ENCODE measurements at regions not wholly inside any gene's neighbourhood (a gene's known extent, or its start where the extent isn't known, plus 50 kb on each side); places are given as distances from the start of the nearest gene placed in this dataset.
"Not testable (repeated sequence)": the region's sequence is repeated elsewhere in the genome, so short reads cannot be mapped to it uniquely, and the experiment has no call there.

GRCh38 chr5:68849103-68849502 is 244.7 kb upstream of the SLC30A5 start:
- H3K4me3 Mint-ChIP-seq: no peak overlapping the region

DNA sequence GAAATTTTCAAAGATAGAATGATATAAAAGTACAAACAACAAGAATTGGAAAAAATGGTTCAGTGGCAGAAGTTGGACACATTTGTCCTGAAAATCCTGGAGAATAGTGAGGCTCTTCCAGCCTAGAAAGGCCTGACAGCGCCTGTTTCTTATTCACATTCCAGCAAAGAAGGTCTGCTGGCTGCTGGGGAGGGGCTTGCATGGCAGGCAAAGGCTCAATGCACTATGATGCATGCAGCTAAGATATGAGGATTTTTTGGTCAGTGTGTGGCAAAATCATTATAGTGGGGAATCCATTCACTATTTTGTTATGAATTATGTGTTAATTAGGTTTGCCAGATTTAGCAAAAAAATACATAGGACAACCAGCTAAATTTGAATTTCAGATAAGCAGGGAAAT is 243.9 kb upstream of the SLC30A5 start:
- intact Hi-C loops (cut with micrococcal nuclease): no loop called here

More at GRCh38 chr5:68849103-68849502, 244.7 kb upstream of the SLC30A5 start:
- no peaks in the 10 kb centered on the region for H3K9me3 ChIP-seq (ENCODE audit: control insufficient read depth, insufficient read depth, low read length)
- intact Hi-C loops (cut with micrococcal nuclease): no loop called here
- ATAC-seq: no peak
- no peak for DNase-seq
- H3K27me3 ChIP-seq (ENCODE audit: control insufficient read depth, insufficient read depth, low read length): no peaks in the 10 kb centered on the region
- TF ChIP-seq, protein P1, sequence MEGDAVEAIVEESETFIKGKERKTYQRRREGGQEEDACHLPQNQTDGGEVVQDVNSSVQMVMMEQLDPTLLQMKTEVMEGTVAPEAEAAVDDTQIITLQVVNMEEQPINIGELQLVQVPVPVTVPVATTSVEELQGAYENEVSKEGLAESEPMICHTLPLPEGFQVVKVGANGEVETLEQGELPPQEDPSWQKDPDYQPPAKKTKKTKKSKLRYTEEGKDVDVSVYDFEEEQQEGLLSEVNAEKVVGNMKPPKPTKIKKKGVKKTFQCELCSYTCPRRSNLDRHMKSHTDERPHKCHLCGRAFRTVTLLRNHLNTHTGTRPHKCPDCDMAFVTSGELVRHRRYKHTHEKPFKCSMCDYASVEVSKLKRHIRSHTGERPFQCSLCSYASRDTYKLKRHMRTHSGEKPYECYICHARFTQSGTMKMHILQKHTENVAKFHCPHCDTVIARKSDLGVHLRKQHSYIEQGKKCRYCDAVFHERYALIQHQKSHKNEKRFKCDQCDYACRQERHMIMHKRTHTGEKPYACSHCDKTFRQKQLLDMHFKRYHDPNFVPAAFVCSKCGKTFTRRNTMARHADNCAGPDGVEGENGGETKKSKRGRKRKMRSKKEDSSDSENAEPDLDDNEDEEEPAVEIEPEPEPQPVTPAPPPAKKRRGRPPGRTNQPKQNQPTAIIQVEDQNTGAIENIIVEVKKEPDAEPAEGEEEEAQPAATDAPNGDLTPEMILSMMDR (IDR thresholded peaks at IDR 0.05): no peak
- H3K36me3 Mint-ChIP-seq: no peaks in the 10 kb centered on the region
- no peaks in the 10 kb centered on the region for H3K9me3 Mint-ChIP-seq
- no peak overlapping the region for H3K4me3 ChIP-seq (ENCODE audit: low read length)
- no peaks in the 10 kb centered on the region for H3K4me1 Mint-ChIP-seq
- H3K4me1 ChIP-seq (ENCODE audit: control insufficient read depth, insufficient read depth, low read length): no peaks in the 10 kb centered on the region
- H3K36me3 ChIP-seq (ENCODE audit: control insufficient read depth, insufficient read depth, low read length): no peaks in the 10 kb centered on the region
- H3K27ac Mint-ChIP-seq: no peak overlapping the region
- peaks cover 5 to 8% of the 10 kb centered on the region in 2 donors for H3K27me3 Mint-ChIP-seq (ENCODE audit: low read depth in 2 of 2)
- H3K27ac ChIP-seq (ENCODE audit: low read length): no peak overlapping the region

DNA sequence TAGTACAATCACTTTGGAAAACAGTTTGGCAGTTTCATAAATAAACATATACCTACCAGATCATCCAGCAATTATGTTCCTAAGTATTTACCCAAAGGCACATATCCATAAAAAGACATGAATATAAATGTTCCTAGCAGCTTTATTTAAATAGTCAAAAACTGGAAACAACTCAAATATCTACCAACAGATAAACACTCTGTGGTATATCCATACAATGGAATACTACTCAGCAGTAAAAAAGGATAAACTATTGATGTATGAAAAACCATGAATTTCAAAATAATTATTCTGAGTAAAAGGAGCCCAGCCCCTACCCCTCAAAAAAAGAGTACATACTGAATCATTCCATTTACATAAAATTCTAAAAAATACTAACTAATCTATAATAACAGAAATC is 232.7 kb upstream of the SLC30A5 start:
- no peaks in the 10 kb centered on the region for H3K4me1 Mint-ChIP-seq
- H3K4me3 Mint-ChIP-seq: no peak overlapping the region
- peaks cover 6 to 15% of the 10 kb centered on the region in 2 donors for H3K27me3 Mint-ChIP-seq (ENCODE audit: low read depth in 2 of 2)
- H3K9me3 ChIP-seq (ENCODE audit: control insufficient read depth, insufficient read depth, low read length): no peaks in the 10 kb centered on the region
- H3K9me3 Mint-ChIP-seq: peaks cover 2 to 6% of the 10 kb centered on the region in 2 donors
- no peaks in the 10 kb centered on the region for H3K4me1 ChIP-seq (ENCODE audit: control insufficient read depth, insufficient read depth, low read length)
- no peak for ATAC-seq
- H3K4me3 ChIP-seq (ENCODE audit: low read length): no peak overlapping the region
- H3K27ac Mint-ChIP-seq: no peak overlapping the region
- intact Hi-C loops (cut with micrococcal nuclease): no loop called here
- H3K36me3 Mint-ChIP-seq: no peaks in the 10 kb centered on the region
- no peaks in the 10 kb centered on the region for H3K27me3 ChIP-seq (ENCODE audit: control insufficient read depth, insufficient read depth, low read length)
- no peak overlapping the region for H3K27ac ChIP-seq (ENCODE audit: low read length)
- no peak for DNase-seq
- H3K36me3 ChIP-seq (ENCODE audit: control insufficient read depth, insufficient read depth, low read length): no peaks in the 10 kb centered on the region
- TF ChIP-seq, protein P1 (IDR thresholded peaks at IDR 0.05): no peak

More for the DNA sequence above, 243.9 kb upstream of the SLC30A5 start:
- no peak overlapping the region for H3K4me3 Mint-ChIP-seq
- no peak overlapping the region for H3K27ac Mint-ChIP-seq
- H3K36me3 ChIP-seq (ENCODE audit: control insufficient read depth, insufficient read depth, low read length): no peaks in the 10 kb centered on the region
- H3K9me3 ChIP-seq (ENCODE audit: control insufficient read depth, insufficient read depth, low read length): no peaks in the 10 kb centered on the region
- H3K4me1 ChIP-seq (ENCODE audit: control insufficient read depth, insufficient read depth, low read length): no peaks in the 10 kb centered on the region
- H3K36me3 Mint-ChIP-seq: no peaks in the 10 kb centered on the region
- no peak overlapping the region for H3K27ac ChIP-seq (ENCODE audit: low read length)
- ATAC-seq: no peak
- no peaks in the 10 kb centered on the region for H3K27me3 ChIP-seq (ENCODE audit: control insufficient read depth, insufficient read depth, low read length)
- H3K4me3 ChIP-seq (ENCODE audit: low read length): no peak overlapping the region
- no peaks in the 10 kb centered on the region for H3K4me1 Mint-ChIP-seq
- TF ChIP-seq, protein P1 (IDR thresholded peaks at IDR 0.05): no peak
- no peak for DNase-seq
- peaks cover 5 to 8% of the 10 kb centered on the region in 2 donors for H3K27me3 Mint-ChIP-seq (ENCODE audit: low read depth in 2 of 2)
- WGBS (ENCODE audit: insufficient coverage): 81% methylated on average over 1 of the region's 1 CpG
- no peaks in the 10 kb centered on the region for H3K9me3 Mint-ChIP-seq

DNA sequence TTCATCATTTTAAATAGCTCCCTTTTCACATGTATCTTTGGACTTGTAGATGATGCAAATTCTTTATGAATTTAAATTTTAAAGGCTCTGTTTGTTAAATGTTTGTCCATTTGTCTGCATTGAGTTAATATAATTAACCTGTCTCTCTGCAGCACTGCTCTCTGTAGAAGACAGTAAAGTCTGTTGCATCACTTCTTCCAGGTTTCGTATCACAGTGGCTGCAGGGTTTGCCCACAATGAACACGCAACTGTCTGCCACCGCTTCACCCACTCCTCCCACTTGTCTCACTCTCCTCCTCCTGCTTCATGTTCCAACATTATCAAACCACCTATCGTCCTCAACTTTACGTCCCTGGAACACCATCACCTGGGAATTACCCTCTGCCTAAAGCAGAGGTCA is 231.3 kb upstream of the SLC30A5 start:
- H3K9me3 ChIP-seq (ENCODE audit: control insufficient read depth, insufficient read depth, low read length): no peaks in the 10 kb centered on the region
- H3K4me3 Mint-ChIP-seq: no peak overlapping the region
- WGBS (ENCODE audit: insufficient coverage): 91% methylated on average over 5 of the region's 5 CpGs
- ATAC-seq (no peak), DNase-seq (no peak)
- H3K9me3 Mint-ChIP-seq: peaks cover 2 to 6% of the 10 kb centered on the region in 2 donors
- H3K4me3 ChIP-seq (ENCODE audit: low read length): no peak overlapping the region
- H3K27ac Mint-ChIP-seq: no peak overlapping the region
- no peaks in the 10 kb centered on the region for H3K4me1 ChIP-seq (ENCODE audit: control insufficient read depth, insufficient read depth, low read length)
- no peaks in the 10 kb centered on the region for H3K36me3 ChIP-seq (ENCODE audit: control insufficient read depth, insufficient read depth, low read length)
- peaks cover 9 to 23% of the 10 kb centered on the region in 2 donors for H3K27me3 Mint-ChIP-seq (ENCODE audit: low read depth in 2 of 2)
- H3K27me3 ChIP-seq (ENCODE audit: control insufficient read depth, insufficient read depth, low read length): no peaks in the 10 kb centered on the region
- TF ChIP-seq, protein P1 (IDR thresholded peaks at IDR 0.05): no peak
- H3K27ac ChIP-seq (ENCODE audit: low read length): no peak overlapping the region
- intact Hi-C loops (cut with micrococcal nuclease): no loop called here
- no peaks in the 10 kb centered on the region for H3K36me3 Mint-ChIP-seq
- no peaks in the 10 kb centered on the region for H3K4me1 Mint-ChIP-seq

- not testable (repeated sequence) for H3K27ac Mint-ChIP-seq
- 92% methylated on average over 11 of the region's 11 CpGs for WGBS (ENCODE audit: insufficient coverage)
Measured at GRCh38 chr5:68865192-68865591, 228.6 kb upstream of the SLC30A5 start.

More at GRCh38 chr5:68865192-68865591, 228.6 kb upstream of the SLC30A5 start:
- H3K4me3 ChIP-seq (ENCODE audit: low read length); H3K9me3 ChIP-seq (ENCODE audit: control insufficient read depth, insufficient read depth, low read length); H3K36me3 ChIP-seq (ENCODE audit: control insufficient read depth, insufficient read depth, low read length); DNase-seq; intact Hi-C loops (cut with micrococcal nuclease); H3K4me3 Mint-ChIP-seq; H3K27ac ChIP-seq (ENCODE audit: low read length); H3K27me3 ChIP-seq (ENCODE audit: control insufficient read depth, insufficient read depth, low read length); H3K4me1 ChIP-seq (ENCODE audit: control insufficient read depth, insufficient read depth, low read length); H3K4me1 Mint-ChIP-seq; H3K36me3 Mint-ChIP-seq; ATAC-seq; H3K9me3 Mint-ChIP-seq: not testable (repeated sequence)
- peaks cover 12 to 30% of the 10 kb centered on the region in 2 donors for H3K27me3 Mint-ChIP-seq (ENCODE audit: low read depth in 2 of 2)
